MM.1S (cell line): ENCODE measurements at regions not wholly inside any gene's neighbourhood (a gene's known extent, or its start where the extent isn't known, plus 50 kb on each side); places are given as distances from the start of the nearest gene placed in this dataset.

Experiments used
- DNase-seq: peaks from one replicate; pipeline ENCODE4 v3.0.0-alpha.2; 2015
- H2AFZ ChIP-seq: fragments of 300-600 bp; sonication (generic); 2 replicates; pipeline ENCODE4 v1.6.0; 2016; ENCODE audit warnings: antibody characterized with exemption, low read length
- H3F3A ChIP-seq: fragments of 300-600 bp; sonication (generic); 2 replicates; pipeline ENCODE4 v1.6.1; 2016; ENCODE audit warnings: mild to moderate bottlenecking, antibody characterized with exemption, low read length, moderate library complexity, mixed read lengths; ENCODE audit not compliant: insufficient read depth
- H3K27ac ChIP-seq: fragments of 300-600 bp; sonication (generic); 2 replicates; pipeline ENCODE4 v1.5.1; 2016; ENCODE audit warnings: mild to moderate bottlenecking, low read length
- H3K27me3 ChIP-seq: fragments of 300-600 bp; sonication (generic); replicated peaks from 2 replicates; pipeline ENCODE4 v1.6.0; 2016; ENCODE audit warnings: low read length; ENCODE audit not compliant: insufficient read depth
- H3K36me3 ChIP-seq: fragments of 300-600 bp; sonication (generic); replicated peaks from 2 replicates; pipeline ENCODE4 v1.6.1; 2016; ENCODE audit warnings: mild to moderate bottlenecking, low read length, mixed read lengths; ENCODE audit not compliant: insufficient read depth
- H3K4me1 ChIP-seq: fragments of 300-600 bp; sonication (generic); 2 replicates; pipeline ENCODE4 v1.6.1; 2016; ENCODE audit warnings: low read length, mixed read lengths
- H3K4me2 ChIP-seq: fragments of 300-600 bp; sonication (generic); 2 replicates; pipeline ENCODE4 v1.6.0; 2016; ENCODE audit warnings: low read depth, low read length
- H3K4me3 ChIP-seq: fragments of 300-600 bp; sonication (generic); 2 replicates; pipeline ENCODE4 v1.5.1; 2016; ENCODE audit warnings: low read length, mixed read lengths
- H3K79me2 ChIP-seq: fragments of 300-600 bp; sonication (generic); 2 replicates; pipeline ENCODE4 v1.6.1; 2016; ENCODE audit warnings: mixed run types, low read length, mixed read lengths
- H3K9ac ChIP-seq: fragments of 300-600 bp; sonication (generic); 2 replicates; pipeline ENCODE4 v1.6.1; 2016; ENCODE audit warnings: low read length, mixed read lengths
- H3K9me2 ChIP-seq: fragments of 300-600 bp; sonication (generic); replicated peaks from 2 replicates; pipeline ENCODE4 v1.6.1; 2016; ENCODE audit warnings: mild to moderate bottlenecking, low read length, mixed read lengths; ENCODE audit not compliant: insufficient read depth
- H3K9me3 ChIP-seq: fragments of 300-600 bp; sonication (generic); replicated peaks from 2 replicates; pipeline ENCODE4 v1.6.1; 2016; ENCODE audit warnings: mild to moderate bottlenecking, low read length, mixed read lengths; ENCODE audit not compliant: insufficient read depth
- H4K20me1 ChIP-seq: fragments of 300-600 bp; sonication (generic); 2 replicates; pipeline ENCODE4 v1.6.1; 2016; ENCODE audit warnings: mild to moderate bottlenecking, low read length, moderate library complexity, mixed read lengths; ENCODE audit not compliant: insufficient read depth
- CTCF ChIP-seq: fragments of 300-600 bp; sonication (generic); IDR thresholded peaks from 2 replicates; pipeline ENCODE4 v1.5.1; 2016; ENCODE audit warnings: antibody characterized with exemption, low read length, mixed read lengths
- EZH2 ChIP-seq: fragments of 300-600 bp; sonication (generic); optimal IDR thresholded peaks from 2 replicates; pipeline ENCODE3; 2017; ENCODE audit warnings: low read depth, mild to moderate bottlenecking, antibody characterized with exemption, low read length, mixed read lengths
- EZH2phosphoT487 ChIP-seq: fragments of 300-600 bp; sonication (generic); IDR thresholded peaks from 2 replicates; pipeline ENCODE4 v1.6.1; 2018; ENCODE audit warnings: antibody characterized with exemption, low read length

DNA sequence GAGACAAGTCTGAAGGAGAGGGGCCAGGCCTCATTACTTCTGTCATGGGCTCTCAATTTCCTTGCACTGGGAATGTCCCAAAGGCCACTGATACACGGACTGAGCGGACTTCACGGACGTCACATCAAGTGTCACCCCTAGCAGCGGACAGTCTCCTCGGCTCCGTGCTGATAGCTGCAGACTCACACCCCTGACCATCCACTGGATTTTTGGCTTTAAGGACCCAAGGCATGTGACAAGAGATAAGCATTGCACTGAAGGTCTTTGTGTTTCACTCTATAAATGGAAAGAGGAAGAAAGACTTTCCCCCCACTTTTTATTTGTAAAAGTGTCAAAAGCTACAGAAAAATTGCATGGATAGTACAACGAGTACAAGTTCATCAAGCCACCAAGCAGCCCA, 200.4 kb upstream of the FGGY start:
- no peaks in the 10 kb centered on the region for H3K9me3 ChIP-seq
- H3K9me2 ChIP-seq: no peaks in the 10 kb centered on the region
- no peaks in the 10 kb centered on the region for H3K27me3 ChIP-seq
- no peak overlapping the region for H3K4me2 ChIP-seq
- no peaks in the 10 kb centered on the region for H4K20me1 ChIP-seq
- no peak for TF ChIP-seq CTCF
- no peak for TF ChIP-seq EZH2
- no peak for TF ChIP-seq EZH2phosphoT487
- no peak overlapping the region for H2AFZ ChIP-seq
- no peaks in the 10 kb centered on the region for H3K4me1 ChIP-seq
- H3K9ac ChIP-seq: no peak overlapping the region
- H3F3A ChIP-seq: no peaks in the 10 kb centered on the region
- no peak overlapping the region for H3K4me3 ChIP-seq
- no peak overlapping the region for H3K27ac ChIP-seq
- no peak for DNase-seq
- no peaks in the 10 kb centered on the region; the same call in 1 of the 2 replicates for H3K36me3 ChIP-seq
- no peaks in the 10 kb centered on the region for H3K79me2 ChIP-seq

GRCh38 chr1:59098655-59099054, 198.2 kb upstream of the FGGY start:
- H3K4me1 ChIP-seq: no peaks in the 10 kb centered on the region

DNA sequence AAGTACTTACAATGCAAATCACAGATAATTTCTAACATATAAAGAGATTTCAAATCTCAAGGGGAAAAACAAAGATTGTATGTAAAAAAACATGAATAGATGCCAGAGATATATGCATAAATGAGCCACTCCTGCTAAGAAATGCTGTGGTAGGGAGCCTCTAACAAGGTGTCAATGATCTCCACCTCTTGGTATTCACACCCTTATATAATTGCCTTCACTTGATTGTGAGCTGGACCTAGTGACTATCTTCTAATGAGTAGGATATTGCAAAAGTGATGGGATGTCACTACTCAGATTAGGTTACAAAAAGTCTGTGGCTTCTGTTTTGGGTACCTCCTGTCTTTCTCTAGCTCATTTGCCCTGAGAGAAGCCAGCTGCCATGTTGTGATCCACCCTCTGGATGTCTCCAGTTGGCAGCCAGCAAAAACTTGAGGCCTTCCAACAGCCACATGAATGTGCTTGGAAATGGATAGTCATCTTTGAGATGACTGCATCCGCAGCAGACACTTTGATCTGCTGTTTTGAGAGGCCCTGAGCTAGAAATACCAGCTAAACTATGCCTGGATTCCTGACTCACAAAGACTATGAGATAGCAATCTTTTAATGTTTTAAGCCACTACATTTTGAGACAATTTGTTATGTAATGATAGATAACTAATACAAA, 196.1 kb upstream of the FGGY start:
- no peaks in the 10 kb centered on the region for H3K27me3 ChIP-seq
- H3K36me3 ChIP-seq: no peaks in the 10 kb centered on the region; the same call in 1 of the 2 replicates
- H3K9ac ChIP-seq: no peak overlapping the region
- H3K4me2 ChIP-seq: no peak overlapping the region
- no peaks in the 10 kb centered on the region for H4K20me1 ChIP-seq
- H3K9me3 ChIP-seq: no peaks in the 10 kb centered on the region
- H3F3A ChIP-seq: no peaks in the 10 kb centered on the region
- no peaks in the 10 kb centered on the region for H3K79me2 ChIP-seq
- H3K4me3 ChIP-seq: no peak overlapping the region
- no peaks in the 10 kb centered on the region for H3K9me2 ChIP-seq
- TF ChIP-seq EZH2: no peak
- no peak for TF ChIP-seq CTCF
- no peak for TF ChIP-seq EZH2phosphoT487
- no peak overlapping the region for H2AFZ ChIP-seq
- DNase-seq: no peak
- H3K27ac ChIP-seq: no peak overlapping the region
- H3K4me1 ChIP-seq: no peaks in the 10 kb centered on the region

More at GRCh38 chr1:59098655-59099054, 198.2 kb upstream of the FGGY start:
- H3K9me3 ChIP-seq: no peaks in the 10 kb centered on the region
- no peaks in the 10 kb centered on the region for H3K27me3 ChIP-seq
- H3K4me3 ChIP-seq: no peak overlapping the region
- no peak overlapping the region for H3K9ac ChIP-seq
- TF ChIP-seq EZH2: no peak
- TF ChIP-seq CTCF: no peak
- no peak for TF ChIP-seq EZH2phosphoT487
- no peaks in the 10 kb centered on the region; the same call in 1 of the 2 replicates for H3K36me3 ChIP-seq
- no peak for DNase-seq
- H2AFZ ChIP-seq: no peak overlapping the region
- H3K27ac ChIP-seq: no peak overlapping the region
- no peaks in the 10 kb centered on the region for H3F3A ChIP-seq
- no peaks in the 10 kb centered on the region for H3K79me2 ChIP-seq
- no peaks in the 10 kb centered on the region for H3K9me2 ChIP-seq
- H4K20me1 ChIP-seq: no peaks in the 10 kb centered on the region
- H3K4me2 ChIP-seq: no peak overlapping the region
